Embryonic facial prominence (tissue), 1 donor: ENCODE measurements at regions not wholly inside any gene's neighbourhood (a gene's known extent, or its start where the extent isn't known, plus 50 kb on each side); places are given as distances from the start of the nearest gene placed in this dataset.

Source experiments
- DNase-seq: peaks from one replicate; pipeline ENCODE4 v3.0.0-alpha.2; 2016; ENCODE audit errors: extremely low spot score

DNA sequence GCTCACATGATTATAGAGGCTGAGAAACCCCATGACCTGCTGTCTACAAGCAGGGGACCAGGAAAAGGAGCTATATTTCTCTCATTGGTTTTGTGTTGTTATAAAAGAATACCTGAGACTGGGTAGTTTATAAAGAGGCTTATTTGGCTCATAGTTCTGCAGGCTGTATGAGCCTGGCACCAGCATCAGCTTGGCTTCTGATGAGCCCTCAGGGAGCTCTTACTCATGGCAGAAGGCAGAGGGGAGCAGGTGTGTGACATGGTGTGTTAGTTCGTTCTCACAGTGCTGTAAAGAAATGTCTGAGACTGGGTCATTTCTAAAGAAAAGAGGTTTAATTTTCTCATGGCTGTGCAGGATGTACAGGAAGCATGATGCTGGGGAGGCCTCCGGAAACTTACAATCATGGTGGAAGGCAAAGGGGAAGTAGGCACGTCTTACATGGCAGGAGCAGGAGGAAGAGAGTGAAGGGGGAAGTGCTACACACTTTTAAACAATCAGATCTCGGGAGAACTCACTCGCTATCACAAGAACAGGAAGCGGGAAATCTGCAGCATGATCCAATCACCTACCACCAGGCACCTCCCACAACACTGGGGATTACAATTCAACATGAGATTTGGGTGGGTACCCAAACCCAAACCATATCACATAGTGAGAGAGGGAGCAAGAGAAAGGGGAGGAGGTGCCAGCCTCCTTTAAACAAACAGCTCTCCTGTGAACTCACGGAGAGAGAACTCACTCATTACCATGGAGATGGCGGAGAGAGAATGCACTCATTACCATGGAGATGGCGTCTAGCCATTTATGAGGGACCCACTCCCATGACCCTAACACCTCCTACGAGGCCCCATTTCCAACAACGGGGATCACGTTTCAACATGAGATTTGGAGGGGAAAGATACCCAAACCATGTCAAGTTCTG, 133.4 kb downstream of the JCAD start:
- no peak for DNase-seq

DNA sequence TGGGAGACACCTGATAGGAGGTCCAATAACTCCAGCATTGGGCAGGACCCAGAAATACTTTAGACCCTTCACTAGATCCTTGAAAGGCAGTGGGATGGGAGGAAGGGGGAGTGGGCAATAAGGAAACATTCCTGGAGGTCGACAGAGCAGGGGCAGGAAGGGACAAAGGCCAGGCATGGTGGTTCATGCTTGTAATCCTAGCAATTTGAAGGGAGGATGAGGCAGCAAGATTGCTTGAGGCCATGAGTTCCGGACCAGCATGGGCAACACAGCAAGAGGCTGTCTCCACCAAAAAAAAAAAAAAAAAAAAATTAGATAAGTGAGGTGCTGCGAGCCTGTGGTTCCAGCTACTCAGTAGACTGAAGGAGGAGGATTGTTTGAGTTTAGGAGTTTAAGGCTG, 134.9 kb downstream of the JCAD start:
- no peak for DNase-seq

- no peak for DNase-seq
These were observed 135.9 kb downstream of the JCAD start for GRCh38 chr10:29923416-29923965.

GRCh38 chr10:29922892-29923291, 136.5 kb downstream of the JCAD start:
- no peak for DNase-seq

DNA sequence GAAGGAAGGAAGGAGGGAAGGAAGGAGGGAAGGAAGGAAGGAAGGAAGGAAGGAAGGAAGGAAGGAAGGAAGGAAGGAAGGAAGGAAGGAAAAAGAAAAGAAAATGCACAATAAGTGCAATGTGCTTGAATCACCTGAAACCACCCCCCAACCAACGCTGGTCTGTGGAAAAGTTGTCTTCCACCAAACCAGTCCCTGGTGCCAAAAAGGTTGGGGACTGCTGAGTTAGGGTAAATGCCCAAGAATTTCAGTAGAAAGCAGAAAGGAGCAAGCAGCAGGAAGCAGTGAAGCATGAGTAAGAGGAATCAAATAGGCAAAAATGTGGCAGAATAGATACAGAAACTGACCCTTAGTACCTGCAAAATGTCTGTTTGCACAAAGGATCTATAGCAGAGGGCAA, 137.2 kb downstream of the JCAD start:
- DNase-seq: no peak

GRCh38 chr10:29921071-29921446, 138.3 kb downstream of the JCAD start:
- DNase-seq: no peak

DNA sequence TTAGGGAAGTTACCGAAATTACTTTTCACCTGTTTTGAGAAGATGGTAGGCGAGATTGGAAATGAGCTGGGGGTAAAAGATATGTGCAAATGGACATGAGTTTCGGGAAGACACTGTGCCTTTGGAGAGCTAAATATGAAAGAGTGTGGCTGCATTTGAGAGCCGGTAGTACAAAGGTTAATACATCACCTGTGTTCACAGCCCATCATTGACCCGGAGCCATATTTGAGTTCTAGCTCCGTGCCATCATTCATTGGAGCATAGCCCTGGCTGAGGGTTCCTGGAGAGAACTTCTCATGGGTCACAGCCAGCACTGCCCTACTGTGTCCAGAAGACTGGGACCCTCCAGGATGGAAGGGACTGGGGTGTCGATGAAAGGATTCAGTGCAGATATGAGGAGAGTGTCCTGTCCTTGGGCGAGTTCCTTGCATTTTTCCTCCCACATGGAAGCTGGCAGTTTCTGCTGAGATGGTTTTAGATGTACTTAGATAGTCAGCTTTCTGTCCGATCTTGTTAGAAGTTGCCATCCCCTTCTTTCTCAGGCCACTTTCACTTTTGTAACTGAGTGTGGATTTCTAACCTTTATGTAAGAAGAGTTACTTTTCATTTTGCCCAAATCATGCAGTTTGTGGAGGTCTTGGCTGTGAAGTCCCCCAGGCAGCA, 138.8 kb downstream of the JCAD start:
- no peak for DNase-seq

DNA sequence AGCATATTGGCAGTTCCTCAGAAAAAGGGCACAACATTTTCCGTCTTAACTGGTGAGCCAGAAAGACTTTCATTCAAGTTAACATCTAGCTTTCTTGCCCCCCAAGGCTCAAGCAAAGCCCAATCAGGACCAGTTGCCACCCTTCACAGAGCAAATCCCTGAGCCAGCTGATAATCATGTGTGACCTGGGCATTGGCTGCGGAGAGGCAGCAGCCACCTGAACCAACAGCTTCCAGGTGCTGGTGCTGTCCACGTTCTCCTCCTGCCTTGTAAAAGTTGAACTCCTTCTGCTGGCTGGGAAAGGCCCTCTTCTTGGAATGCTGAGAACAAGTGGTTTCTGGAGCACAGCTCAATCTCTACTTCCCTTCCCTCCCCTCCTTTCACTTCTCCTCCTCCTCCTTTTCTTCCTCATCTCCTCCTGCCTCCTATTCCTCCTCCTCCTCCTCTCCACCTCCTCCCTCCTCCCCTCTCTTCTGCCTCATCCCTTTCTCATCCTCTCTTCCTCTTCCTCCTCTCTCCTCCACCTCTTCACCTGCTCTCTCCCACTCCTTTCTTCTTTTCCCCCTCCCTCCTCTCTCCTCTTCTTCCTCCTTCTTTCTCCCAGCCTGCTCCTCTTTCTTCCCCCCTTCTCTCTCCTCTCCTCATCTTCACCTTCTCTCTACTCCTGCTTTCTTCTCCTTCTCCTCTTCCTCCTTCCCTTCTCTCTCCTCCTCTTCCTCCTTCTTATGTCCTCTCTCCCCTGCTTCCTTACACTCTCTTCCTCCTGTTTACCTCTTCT, 140.6 kb downstream of the JCAD start:
- no peak for DNase-seq

DNA sequence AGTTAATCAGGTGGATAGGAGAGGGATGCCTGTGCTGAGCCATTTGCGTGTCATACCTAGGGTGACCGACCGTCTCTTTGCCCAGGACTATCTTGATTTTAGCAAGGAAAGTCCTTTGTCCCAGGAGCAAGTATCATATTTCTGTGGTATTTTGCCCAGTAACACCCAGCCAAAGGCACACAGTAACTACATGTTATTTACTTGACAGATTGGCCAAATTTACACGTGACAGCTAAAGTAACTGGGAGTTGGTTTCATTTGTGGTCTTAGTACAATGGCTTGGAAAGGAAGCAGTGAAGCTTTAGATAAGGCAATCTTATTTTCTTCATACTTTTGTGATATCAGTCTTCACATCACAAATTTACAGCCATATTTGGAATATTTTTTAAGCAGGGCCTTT, 142.1 kb downstream of the JCAD start:
- DNase-seq: no peak

DNA sequence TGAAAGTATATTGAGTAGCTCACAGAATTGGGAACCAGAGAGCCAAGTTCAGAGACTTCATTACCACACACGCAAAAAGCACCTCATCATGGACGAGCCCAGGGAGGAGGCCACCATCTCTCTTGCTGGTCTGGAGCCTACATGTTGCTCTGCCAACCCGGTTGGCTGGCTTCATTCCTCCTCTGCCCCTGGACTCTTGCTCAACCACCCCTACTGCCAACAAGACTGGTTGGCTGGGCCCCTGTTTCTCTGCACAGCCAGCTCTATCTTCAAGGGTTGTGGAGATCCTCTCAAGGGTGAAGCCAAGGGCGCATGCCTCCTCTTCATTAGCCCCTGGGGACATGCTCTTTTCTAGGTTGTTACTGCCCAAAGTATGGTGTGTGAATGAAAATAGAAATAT, 142.7 kb downstream of the JCAD start:
- DNase-seq: no peak

DNA sequence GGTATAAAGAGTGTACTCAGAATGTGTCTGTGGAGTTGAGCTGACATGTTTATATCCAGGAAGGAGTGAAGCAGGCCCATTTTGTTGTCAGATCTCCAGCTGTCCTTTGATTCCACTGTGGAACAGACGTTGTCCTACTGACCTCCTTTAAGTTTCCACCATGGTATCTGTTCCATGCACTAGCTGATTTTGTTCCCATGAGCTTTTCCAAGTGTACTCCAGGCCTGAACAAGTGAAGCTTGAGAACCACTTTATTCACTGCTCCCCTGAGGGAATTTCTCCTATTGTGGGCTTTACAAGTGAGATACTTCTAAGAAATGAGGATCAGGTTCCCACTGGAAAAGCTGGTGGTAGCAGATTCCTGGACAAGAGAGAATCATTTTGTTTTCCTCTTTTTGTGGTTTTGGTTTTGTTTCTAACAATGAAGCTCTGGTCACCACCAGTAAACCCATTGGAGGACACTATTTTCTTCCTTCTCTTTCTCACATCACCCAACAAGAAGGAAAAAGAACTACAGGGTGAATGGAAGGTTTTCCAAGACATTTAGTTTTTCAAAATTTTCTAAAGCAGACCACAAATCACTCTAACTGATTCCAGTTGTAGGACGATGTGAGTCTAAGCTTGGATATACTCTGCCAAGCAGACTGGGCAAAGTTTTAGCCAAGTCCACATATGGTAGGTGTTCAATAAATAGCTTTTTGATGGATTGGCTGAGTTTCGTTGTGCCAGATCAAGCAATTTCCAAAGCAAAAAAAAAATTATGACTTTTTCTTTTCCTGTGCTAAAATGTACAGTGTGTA, 144.2 kb downstream of the JCAD start:
- no peak for DNase-seq

GRCh38 chr10:29908962-29909361, 150.4 kb downstream of the JCAD start:
- DNase-seq: no peak

DNA sequence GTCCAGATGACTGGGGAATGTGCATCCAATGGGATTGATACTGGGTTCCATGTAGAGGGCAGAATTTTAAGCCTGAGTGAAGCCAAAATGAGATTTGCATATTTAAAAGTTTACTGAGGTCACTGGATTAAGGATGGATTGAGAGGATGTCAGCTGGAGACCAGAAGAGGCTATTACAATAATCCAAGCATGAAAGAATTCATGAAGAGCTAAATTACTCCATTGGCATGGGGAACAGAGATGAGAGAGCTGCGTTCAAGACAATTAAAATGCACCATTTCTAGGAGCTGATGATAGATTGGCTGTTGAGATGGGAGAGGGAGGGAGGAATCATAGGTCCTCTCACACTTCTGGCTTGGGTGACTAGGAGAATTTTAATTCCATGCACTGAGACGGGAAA, 158.5 kb downstream of the JCAD start:
- no peak for DNase-seq

GRCh38 chr10:29897999-29898716, 161.2 kb downstream of the JCAD start:
- DNase-seq: no peak

GRCh38 chr10:29897430-29897829, 162.0 kb downstream of the JCAD start:
- DNase-seq: no peak

DNA sequence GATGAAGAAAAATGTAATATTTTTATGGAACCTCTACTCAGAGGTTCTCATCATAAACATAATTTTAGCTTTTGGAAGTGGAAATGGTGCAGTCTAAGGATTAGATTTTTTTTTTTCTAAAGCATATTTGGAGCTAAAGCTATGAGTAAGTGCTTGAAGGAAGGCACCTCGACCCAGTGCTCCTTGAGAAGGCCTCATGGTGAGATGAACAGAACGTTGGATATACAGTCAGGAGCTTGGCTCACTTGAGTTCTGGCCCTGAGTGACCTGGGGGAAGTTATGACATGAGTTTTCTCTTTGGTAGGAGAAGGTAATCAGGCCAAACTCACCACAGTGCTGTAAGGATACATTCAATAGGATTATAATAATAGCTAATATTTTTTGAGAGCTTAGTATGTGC, 163.3 kb downstream of the JCAD start:
- no peak for DNase-seq

DNA sequence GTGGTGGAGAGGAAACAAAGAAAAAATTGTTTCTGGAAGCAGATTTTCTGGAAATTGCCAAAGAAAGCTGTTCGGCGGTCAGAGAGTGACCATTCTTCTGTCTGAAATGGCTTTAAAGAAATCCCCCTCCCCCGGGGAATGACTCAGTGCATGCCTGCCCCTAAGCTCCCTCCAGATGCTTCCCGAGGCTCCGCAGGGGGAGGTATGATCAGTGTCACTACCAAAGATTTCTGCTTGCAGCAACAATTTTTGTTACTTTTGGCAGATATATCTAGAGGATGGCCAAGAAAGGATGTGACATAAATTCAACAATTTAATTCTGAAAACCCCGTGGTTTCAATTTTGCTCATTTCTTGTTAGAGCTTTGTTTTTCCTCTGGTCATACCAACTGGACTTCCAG, 163.9 kb downstream of the JCAD start:
- no peak for DNase-seq

DNA sequence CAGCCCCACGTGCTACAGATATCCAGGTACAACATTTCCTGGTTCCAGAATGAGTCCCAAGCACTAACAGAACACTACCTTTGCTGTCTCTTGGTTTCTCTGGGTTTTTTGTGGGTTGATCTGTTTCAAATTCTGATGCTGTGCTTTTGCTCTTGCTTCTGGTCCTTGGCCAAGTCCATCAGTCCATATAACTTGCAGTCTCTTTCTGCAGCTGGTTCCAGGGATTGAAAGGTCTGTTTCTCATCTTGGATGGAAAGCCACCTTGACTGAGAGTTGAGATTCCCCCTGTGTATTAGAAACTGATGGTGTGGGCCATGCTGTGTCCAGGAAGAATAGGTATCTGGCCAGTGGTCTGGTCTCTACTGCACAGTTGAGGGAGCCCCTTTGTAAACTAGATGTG, 171.1 kb downstream of the JCAD start:
- no peak for DNase-seq

- no peak for DNase-seq
These were observed 173.1 kb downstream of the JCAD start for GRCh38 chr10:29886299-29886698.

DNA sequence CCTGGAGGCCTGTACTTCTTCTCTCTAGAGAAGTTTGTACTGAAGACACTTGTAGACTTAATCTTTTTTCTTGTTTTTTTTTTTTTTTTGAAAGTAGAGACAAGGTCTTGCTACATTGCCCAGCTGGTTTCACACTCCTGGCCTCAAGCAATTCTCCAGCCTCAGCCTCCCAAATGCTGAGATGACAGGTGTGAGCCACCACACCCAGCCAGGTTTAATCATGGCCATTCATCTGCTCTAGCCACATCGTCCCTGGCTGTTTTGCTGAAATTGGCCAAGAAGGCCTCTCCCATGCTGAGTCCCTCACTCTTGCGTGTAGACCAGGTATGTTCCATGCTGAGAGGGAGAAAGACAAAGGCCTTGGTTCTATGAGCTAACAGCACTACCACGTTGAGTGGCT, 176.2 kb downstream of the JCAD start:
- DNase-seq: no peak

DNA sequence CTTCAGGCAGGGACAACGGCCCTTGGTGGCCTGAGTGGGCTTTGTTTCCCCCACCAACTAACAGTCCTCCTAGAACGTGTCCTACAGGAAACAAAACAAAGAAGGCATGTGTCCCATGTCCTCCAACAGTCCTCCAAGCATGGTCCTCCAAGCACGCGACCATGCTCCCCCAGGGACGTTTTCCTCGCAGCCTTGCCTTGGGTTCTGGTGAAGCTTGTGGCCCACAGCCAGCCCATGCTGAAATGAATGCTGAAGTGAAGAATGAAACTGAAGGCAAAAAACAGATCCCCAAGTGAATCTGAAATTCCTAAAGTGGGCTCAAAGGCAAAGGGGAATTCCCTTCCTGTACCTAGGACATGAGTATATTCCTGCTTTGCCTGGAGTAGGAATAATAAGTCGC, 176.6 kb downstream of the JCAD start:
- no peak for DNase-seq
